AG10803 (cell line): ENCODE measurements at regions not wholly inside any gene's neighbourhood (a gene's known extent, or its start where the extent isn't known, plus 50 kb on each side); places are given as distances from the start of the nearest gene placed in this dataset.

Experiments used
- DNase-seq: peaks from one replicate; pipeline ENCODE4 v3.0.0; 2010; ENCODE audit warnings: low read depth
- H3K4me3 ChIP-seq: 2 replicates; pipeline ENCODE4 v1.5.1; 2011; ENCODE audit warnings: mild to moderate bottlenecking, low read length, control low read depth
- TF ChIP-seq, protein P1 (sequence below): conservative IDR thresholded peaks from 2 replicates; pipeline ENCODE4 v1.5.1; 2011; ENCODE audit warnings: mild to moderate bottlenecking, low read length, control low read depth, inconsistent platforms

DNA sequence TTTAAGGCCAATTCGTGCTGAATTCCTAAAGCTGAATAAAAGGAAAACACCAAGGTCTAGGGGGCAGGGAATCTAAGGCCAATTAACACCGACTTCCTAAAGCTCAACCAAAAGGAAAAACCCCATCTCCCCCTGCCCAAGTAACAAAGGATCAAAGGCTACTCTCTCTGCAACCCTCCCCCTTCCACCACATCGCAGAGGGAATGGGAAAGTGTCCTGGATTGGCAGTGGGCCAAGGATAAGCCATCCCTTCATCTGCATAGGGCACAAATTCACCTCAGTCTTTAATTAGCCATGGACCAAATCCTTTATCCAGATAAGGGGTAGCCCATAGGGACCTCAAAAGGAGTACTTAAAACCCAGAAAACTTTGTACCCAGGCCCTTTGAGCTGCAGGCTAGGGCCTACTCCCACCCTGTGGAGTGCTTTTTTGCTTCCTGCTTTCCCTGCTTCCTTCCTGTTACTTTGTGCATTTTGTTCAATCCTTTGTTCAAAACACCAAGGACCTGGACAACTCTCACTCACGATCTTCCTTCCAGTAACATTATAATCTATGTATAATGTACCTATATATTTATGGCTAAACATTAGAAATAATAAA is 2119.8 kb upstream of the CELF4 start:
- no peak overlapping the region for H3K4me3 ChIP-seq
- TF ChIP-seq, protein P1, sequence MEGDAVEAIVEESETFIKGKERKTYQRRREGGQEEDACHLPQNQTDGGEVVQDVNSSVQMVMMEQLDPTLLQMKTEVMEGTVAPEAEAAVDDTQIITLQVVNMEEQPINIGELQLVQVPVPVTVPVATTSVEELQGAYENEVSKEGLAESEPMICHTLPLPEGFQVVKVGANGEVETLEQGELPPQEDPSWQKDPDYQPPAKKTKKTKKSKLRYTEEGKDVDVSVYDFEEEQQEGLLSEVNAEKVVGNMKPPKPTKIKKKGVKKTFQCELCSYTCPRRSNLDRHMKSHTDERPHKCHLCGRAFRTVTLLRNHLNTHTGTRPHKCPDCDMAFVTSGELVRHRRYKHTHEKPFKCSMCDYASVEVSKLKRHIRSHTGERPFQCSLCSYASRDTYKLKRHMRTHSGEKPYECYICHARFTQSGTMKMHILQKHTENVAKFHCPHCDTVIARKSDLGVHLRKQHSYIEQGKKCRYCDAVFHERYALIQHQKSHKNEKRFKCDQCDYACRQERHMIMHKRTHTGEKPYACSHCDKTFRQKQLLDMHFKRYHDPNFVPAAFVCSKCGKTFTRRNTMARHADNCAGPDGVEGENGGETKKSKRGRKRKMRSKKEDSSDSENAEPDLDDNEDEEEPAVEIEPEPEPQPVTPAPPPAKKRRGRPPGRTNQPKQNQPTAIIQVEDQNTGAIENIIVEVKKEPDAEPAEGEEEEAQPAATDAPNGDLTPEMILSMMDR, result no peak
- no peak for DNase-seq

DNA sequence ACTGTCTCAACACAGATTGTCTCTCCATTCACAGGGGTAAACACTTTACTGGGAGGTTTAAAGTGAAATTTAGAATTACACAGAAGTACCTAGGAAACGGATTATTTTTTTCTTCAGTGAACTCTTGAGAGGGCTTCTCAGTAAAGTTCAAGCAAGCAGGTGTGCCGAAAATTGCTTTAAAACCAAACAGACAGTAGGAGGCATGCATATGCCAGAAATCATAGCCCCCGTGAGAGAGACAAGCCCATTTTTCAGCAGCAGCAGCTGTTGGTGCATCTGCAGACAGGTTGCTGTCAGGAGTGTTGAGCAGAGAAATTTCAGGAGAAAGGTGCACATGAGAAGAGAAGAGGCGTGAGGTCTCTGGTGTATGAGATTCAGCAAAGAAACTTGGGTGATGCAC is 2115.5 kb upstream of the CELF4 start:
- no peak overlapping the region for H3K4me3 ChIP-seq
- TF ChIP-seq, protein P1, result no peak
- DNase-seq, result no peak

DNA sequence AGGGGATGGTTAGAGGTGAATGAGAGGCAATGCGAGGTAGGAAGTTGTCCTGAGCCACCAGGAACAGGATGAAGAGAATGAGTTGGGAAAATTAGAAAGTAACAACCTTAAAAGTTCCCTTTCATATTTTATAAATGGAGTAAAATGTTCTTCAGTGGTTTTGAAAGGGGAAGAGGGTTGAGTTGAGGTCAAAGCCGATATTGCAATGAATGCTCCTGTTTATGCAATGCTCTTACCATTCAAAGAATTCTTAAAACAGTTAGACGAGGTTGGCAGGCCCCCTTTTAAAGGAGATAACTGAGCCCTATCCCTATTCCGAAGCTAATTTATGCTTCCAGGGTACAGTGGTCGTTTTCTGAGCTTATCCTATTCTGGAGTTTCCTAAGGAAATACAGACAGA is 2110.3 kb upstream of the CELF4 start:
- TF ChIP-seq, protein P1, result no peak
- no peak for DNase-seq
- no peak overlapping the region for H3K4me3 ChIP-seq

DNA sequence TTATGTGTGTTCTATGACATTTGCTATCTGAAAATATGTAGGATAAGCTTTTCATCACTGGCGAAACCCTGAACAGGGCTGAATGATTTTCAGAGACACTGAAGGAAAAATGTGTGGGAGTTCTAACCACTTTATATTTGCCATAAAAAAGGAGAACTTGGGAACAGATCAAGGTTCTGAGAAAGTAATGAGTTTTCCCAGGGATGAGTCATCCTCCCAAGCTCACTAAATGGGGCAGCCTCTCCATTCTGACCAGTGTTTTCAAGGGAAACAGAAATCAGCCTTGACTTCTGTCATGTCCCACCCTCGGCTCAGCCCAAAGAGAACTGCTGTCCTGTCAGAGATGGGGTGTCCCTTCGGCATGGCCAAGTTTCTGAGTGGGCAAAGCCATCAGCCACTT is 2109.8 kb upstream of the CELF4 start:
- TF ChIP-seq, protein P1, result no peak
- DNase-seq, result peak; percentile 23
- no peak overlapping the region for H3K4me3 ChIP-seq

DNA sequence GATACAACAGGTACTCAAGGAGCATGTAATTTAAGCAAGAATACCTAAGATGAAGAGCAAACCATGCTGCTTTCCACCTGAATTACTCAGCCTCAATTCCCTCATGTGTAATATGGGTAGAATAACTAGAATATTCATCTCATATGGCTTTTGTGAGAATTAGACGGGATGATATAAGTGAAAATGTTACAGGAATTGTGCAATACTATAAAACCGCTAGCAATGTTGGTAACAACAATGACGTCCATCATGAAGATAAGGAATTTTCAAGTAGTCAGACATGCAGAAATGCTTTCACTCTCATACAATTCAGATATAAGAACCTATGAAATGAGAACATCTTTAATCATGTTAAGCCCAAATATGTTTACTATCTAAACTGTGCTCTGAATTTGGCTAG is 2106.6 kb upstream of the CELF4 start:
- no peak for DNase-seq
- no peak overlapping the region for H3K4me3 ChIP-seq
- TF ChIP-seq, protein P1, result no peak

DNA sequence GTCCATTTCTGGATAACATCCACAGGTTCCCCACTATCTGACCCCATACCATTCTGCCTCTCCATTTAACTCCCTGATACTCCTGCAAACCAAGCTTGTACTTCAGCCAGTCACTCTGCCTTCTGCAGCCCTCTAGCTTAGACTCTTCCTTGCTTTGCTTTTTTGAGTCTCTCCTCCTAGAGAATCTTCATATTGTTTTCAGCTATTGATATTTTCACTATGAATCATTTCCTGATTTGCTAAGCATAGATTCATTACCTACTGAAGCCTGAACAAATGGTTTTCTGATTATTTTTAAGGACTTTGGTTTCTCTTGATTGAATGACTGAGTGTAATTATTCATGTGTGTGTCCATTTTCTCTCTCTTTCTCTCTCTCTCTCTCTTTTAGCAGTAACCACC is 2102.3 kb upstream of the CELF4 start:
- peak; percentile 5 for DNase-seq
- TF ChIP-seq, protein P1, result no peak
- no peak overlapping the region for H3K4me3 ChIP-seq

DNA sequence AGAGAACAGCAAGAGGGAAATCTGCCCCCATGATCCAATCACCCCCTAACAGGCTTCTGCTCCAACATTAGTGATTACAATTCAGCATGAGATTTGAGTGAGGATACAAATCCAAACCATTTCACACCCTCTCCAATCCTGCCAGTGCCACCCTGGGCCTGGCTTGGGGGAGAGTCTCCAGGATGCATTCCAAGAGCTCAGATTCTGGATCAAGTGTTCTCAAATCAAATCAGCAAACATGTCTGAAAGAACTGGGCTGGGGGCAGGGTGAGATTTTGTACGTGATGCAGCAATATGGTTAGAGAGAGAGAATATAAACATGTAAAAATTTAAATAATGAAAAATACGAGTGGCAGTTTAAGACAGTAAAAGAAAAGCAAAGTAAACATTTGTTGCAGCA is 2100.9 kb upstream of the CELF4 start:
- TF ChIP-seq, protein P1, result no peak
- no peak overlapping the region for H3K4me3 ChIP-seq
- no peak for DNase-seq
